GM19324 (cell line): ENCODE measurements at regions not wholly inside any gene's neighbourhood (a gene's known extent, or its start where the extent isn't known, plus 50 kb on each side); places are given as distances from the start of the nearest gene placed in this dataset.

ENCODE experiments used
- ATAC-seq: cut with Tn5 transposase; IDR thresholded peaks from one replicate; pipeline ENCODE4 v1.9.1; 2021; ENCODE audit warnings: mild to moderate bottlenecking, moderate library complexity; ENCODE audit not compliant: unreplicated experiment, low FRiP score

- no peak for ATAC-seq
These were observed 701.8 kb upstream of the TENM3 start for GRCh38 chr4:181541396-181541795.

GRCh38 chr4:181548873-181549575, 694.2 kb upstream of the TENM3 start:
- ATAC-seq, result no peak

- ATAC-seq, result no peak
These were observed 693.5 kb upstream of the TENM3 start for GRCh38 chr4:181549576-181550188.

GRCh38 chr4:181550381-181550780, 692.8 kb upstream of the TENM3 start:
- ATAC-seq, result no peak

GRCh38 chr4:181559637-181560036, 683.6 kb upstream of the TENM3 start:
- ATAC-seq, result no peak

- ATAC-seq, result no peak
These were observed 680.8 kb upstream of the TENM3 start for GRCh38 chr4:181562399-181562798.

- ATAC-seq, result no peak
These were observed 678.6 kb upstream of the TENM3 start for GRCh38 chr4:181564625-181565024.

- no peak for ATAC-seq
These were observed 676.7 kb upstream of the TENM3 start for GRCh38 chr4:181566490-181566889.

- no peak for ATAC-seq
These were observed 673.6 kb upstream of the TENM3 start for GRCh38 chr4:181569553-181569952.

GRCh38 chr4:181578911-181579310, 664.3 kb upstream of the TENM3 start:
- ATAC-seq, result no peak

GRCh38 chr4:181579486-181579885, 663.7 kb upstream of the TENM3 start:
- ATAC-seq, result no peak

- ATAC-seq, result no peak
These were observed 661.2 kb upstream of the TENM3 start for GRCh38 chr4:181581983-181582382.

GRCh38 chr4:181582595-181582994, 660.6 kb upstream of the TENM3 start:
- ATAC-seq, result no peak

GRCh38 chr4:181588733-181589302, 654.4 kb upstream of the TENM3 start:
- no peak for ATAC-seq

- ATAC-seq, result no peak
These were observed 650.9 kb upstream of the TENM3 start for GRCh38 chr4:181592221-181592745.

- ATAC-seq, result no peak
These were observed 649.5 kb upstream of the TENM3 start for GRCh38 chr4:181593703-181594102.

- no peak for ATAC-seq
These were observed 649.0 kb upstream of the TENM3 start for GRCh38 chr4:181594188-181594587.

GRCh38 chr4:181595716-181596115, 647.5 kb upstream of the TENM3 start:
- no peak for ATAC-seq

- no peak for ATAC-seq
These were observed 645.4 kb upstream of the TENM3 start for GRCh38 chr4:181597766-181598165.

GRCh38 chr4:181599134-181599533, 644.1 kb upstream of the TENM3 start:
- ATAC-seq, result no peak

- no peak for ATAC-seq
These were observed 642.1 kb upstream of the TENM3 start for GRCh38 chr4:181601103-181601502.

- no peak for ATAC-seq
These were observed 638.7 kb upstream of the TENM3 start for GRCh38 chr4:181604546-181604945.
